PC-3 (cell line): ENCODE measurements at regions not wholly inside any gene's neighbourhood (a gene's known extent, or its start where the extent isn't known, plus 50 kb on each side); places are given as distances from the start of the nearest gene placed in this dataset.

Source experiments
- EZH2phosphoT487 ChIP-seq: fragments of 300-600 bp; sonication (generic); IDR thresholded peaks from 2 replicates; pipeline ENCODE4 v1.6.1; 2018; ENCODE audit warnings: mild to moderate bottlenecking, antibody characterized with exemption, low read length, borderline replicate concordance
- TF ChIP-seq, protein P1 (sequence below): fragments of 300-600 bp; sonication (generic); conservative IDR thresholded peaks from 2 replicates; pipeline ENCODE4 v1.5.1; 2017; ENCODE audit warnings: antibody characterized with exemption, low read depth, mild to moderate bottlenecking, low read length

DNA sequence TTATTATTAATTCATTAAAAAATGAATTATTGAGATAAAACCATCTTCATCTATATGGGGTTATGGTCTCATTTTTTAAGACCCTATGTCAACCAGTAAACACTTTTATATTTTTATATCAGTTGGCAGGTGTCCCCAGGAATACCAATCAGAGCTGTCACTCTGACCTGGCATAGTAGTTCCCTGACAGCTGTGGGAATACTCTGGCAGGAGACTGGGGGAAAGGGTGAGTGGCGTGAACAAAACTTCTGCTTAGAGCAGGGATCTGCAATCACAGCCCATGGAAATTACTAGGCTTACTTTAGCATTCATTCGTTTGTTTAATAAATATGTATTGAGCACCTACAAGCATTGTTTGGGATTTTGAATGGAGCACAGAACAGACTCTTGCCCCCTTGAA lies 254.1 kb upstream of the KLF3 start:
- TF ChIP-seq, protein P1, sequence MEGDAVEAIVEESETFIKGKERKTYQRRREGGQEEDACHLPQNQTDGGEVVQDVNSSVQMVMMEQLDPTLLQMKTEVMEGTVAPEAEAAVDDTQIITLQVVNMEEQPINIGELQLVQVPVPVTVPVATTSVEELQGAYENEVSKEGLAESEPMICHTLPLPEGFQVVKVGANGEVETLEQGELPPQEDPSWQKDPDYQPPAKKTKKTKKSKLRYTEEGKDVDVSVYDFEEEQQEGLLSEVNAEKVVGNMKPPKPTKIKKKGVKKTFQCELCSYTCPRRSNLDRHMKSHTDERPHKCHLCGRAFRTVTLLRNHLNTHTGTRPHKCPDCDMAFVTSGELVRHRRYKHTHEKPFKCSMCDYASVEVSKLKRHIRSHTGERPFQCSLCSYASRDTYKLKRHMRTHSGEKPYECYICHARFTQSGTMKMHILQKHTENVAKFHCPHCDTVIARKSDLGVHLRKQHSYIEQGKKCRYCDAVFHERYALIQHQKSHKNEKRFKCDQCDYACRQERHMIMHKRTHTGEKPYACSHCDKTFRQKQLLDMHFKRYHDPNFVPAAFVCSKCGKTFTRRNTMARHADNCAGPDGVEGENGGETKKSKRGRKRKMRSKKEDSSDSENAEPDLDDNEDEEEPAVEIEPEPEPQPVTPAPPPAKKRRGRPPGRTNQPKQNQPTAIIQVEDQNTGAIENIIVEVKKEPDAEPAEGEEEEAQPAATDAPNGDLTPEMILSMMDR, result no peak
- TF ChIP-seq EZH2phosphoT487, result no peak
